ENCODE measurements at regions not wholly inside any gene's neighbourhood (a gene's known extent, or its start where the extent isn't known, plus 50 kb on each side); places are given as distances from the start of the nearest gene placed in this dataset.

GRCh38 chr18:65523461-65523860, 227.4 kb upstream of the CDH7 start:
- TF ChIP-seq CTCF (IDR thresholded peaks at IDR 0.05; ENCODE audit: low read depth, low read length) (no peak), EZH2phosphoT487 (IDR thresholded peaks at IDR 0.05; ENCODE audit: low read depth) (no peak)

Data from OCI-LY3 (cell line).